ENCODE measurements at regions not wholly inside any gene's neighbourhood (a gene's known extent, or its start where the extent isn't known, plus 50 kb on each side); places are given as distances from the start of the nearest gene placed in this dataset.
"Not testable (repeated sequence)": the region's sequence is repeated elsewhere in the genome, so short reads cannot be mapped to it uniquely, and the experiment has no call there.

DNA sequence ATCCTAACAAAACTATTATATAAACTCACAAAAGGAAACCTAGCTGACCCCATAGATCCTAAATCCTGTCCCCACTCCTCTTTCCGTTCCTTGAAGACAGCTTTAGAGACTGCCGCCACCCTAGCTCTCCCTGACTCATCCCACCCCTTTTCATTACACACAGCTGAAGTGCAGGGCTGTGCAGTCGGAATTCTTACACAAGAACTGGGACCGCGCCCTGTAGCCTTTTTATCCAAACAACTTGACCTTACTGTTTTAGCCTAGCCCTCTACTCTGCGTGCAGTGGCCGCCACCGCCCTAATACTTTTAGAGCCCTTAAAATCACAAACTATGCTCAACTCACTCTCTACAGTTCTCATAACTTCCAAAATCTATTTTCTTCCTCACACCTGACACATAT is 264.0 kb downstream of the SMARCA2 start:
- not testable (repeated sequence) for H3K36me3 ChIP-seq (ENCODE audit: insufficient read depth, low read length); H3K9me3 ChIP-seq (ENCODE audit: insufficient read depth, low read depth, low read length); H3K4me1 ChIP-seq (ENCODE audit: insufficient read depth, low read length, poor library complexity, severe bottlenecking); H2AFZ ChIP-seq (ENCODE audit: low read length); H3K27me3 ChIP-seq (ENCODE audit: insufficient read depth, low read length, poor library complexity, severe bottlenecking); H4K20me1 ChIP-seq (ENCODE audit: insufficient read depth, low read length, poor library complexity, severe bottlenecking); H3K79me2 ChIP-seq (ENCODE audit: insufficient read depth, low read length); H3K4me3 ChIP-seq (ENCODE audit: low read length, poor library complexity, severe bottlenecking); H3K9ac ChIP-seq (ENCODE audit: low read depth, low read length, poor library complexity, severe bottlenecking); H3K9me2 ChIP-seq (replicated peaks; ENCODE audit: low read depth, low read length); H3K4me2 ChIP-seq (ENCODE audit: low read depth, low read length, poor library complexity, severe bottlenecking); H3F3A ChIP-seq (ENCODE audit: low read depth)

DNA sequence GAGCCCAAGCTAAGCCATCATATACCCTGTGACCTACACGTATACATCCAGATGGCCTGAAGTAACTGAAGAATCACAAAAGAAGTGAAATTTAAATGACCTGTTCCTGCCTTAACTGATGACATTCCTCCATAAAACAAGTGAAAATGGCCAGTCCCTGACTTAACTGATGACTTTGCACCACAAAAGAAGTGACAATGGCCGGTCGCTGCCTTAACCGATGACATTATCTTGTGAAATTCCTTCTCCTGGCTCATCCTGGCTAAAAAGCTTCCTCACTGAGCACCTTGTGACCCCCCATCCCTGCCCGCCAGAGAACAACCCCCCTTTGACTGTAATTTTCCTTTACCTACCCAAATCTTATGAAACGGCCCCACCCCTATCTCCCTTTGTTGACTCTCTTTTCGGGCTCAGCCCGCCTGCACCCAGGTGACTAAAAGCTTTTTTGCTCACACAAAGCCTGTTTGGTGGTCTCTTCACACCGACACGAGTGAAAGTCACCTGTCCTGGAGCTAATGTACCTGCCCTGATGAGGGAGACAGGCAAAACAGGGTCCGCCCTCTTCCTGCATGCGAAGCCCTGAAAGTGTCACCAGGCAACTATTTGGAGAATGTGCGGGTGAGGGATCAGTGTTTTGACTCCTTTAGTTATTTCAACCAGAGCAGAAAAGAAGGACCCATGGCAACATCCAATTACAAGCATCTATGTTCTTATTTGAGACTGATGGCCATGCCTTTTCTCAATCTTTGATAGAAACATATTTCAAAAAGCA is 266.1 kb downstream of the SMARCA2 start:
- Histone ChIP-seq H3K4me1 (ENCODE audit: insufficient read depth, low read length, poor library complexity, severe bottlenecking) (no peaks in the 10 kb centered on the region), H3K9me2 (replicated peaks; ENCODE audit: low read depth, low read length) (no peaks in the 10 kb centered on the region), H3K9ac (ENCODE audit: low read depth, low read length, poor library complexity, severe bottlenecking) (no peak overlapping the region), H3K9me3 (ENCODE audit: insufficient read depth, low read depth, low read length) (no peaks in the 10 kb centered on the region), H3F3A (ENCODE audit: low read depth) (no peaks in the 10 kb centered on the region), H3K27me3 (ENCODE audit: insufficient read depth, low read length, poor library complexity, severe bottlenecking) (no peaks in the 10 kb centered on the region), H3K79me2 (ENCODE audit: insufficient read depth, low read length) (no peaks in the 10 kb centered on the region), H3K4me2 (ENCODE audit: low read depth, low read length, poor library complexity, severe bottlenecking) (no peak overlapping the region), H3K4me3 (ENCODE audit: low read length, poor library complexity, severe bottlenecking) (no peak overlapping the region), H4K20me1 (ENCODE audit: insufficient read depth, low read length, poor library complexity, severe bottlenecking) (no peaks in the 10 kb centered on the region), H3K36me3 (ENCODE audit: insufficient read depth, low read length) (no peaks in the 10 kb centered on the region), H2AFZ (ENCODE audit: low read length) (no peak overlapping the region)
- TF ChIP-seq, protein P1, sequence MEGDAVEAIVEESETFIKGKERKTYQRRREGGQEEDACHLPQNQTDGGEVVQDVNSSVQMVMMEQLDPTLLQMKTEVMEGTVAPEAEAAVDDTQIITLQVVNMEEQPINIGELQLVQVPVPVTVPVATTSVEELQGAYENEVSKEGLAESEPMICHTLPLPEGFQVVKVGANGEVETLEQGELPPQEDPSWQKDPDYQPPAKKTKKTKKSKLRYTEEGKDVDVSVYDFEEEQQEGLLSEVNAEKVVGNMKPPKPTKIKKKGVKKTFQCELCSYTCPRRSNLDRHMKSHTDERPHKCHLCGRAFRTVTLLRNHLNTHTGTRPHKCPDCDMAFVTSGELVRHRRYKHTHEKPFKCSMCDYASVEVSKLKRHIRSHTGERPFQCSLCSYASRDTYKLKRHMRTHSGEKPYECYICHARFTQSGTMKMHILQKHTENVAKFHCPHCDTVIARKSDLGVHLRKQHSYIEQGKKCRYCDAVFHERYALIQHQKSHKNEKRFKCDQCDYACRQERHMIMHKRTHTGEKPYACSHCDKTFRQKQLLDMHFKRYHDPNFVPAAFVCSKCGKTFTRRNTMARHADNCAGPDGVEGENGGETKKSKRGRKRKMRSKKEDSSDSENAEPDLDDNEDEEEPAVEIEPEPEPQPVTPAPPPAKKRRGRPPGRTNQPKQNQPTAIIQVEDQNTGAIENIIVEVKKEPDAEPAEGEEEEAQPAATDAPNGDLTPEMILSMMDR (conservative IDR thresholded peaks at IDR 0.05; ENCODE audit: low read length): no peak
- no peak for TF ChIP-seq EZH2phosphoT487 (IDR thresholded peaks at IDR 0.05; ENCODE audit: borderline replicate concordance)

- H3K36me3 ChIP-seq (ENCODE audit: insufficient read depth, low read length): no peaks in the 10 kb centered on the region
- no peak overlapping the region for H3K9ac ChIP-seq (ENCODE audit: low read depth, low read length, poor library complexity, severe bottlenecking)
- no peak overlapping the region for H3K4me3 ChIP-seq (ENCODE audit: low read length, poor library complexity, severe bottlenecking)
- no peaks in the 10 kb centered on the region for H3K9me3 ChIP-seq (ENCODE audit: insufficient read depth, low read depth, low read length)
- no peaks in the 10 kb centered on the region for H4K20me1 ChIP-seq (ENCODE audit: insufficient read depth, low read length, poor library complexity, severe bottlenecking)
- no peaks in the 10 kb centered on the region for H3K4me1 ChIP-seq (ENCODE audit: insufficient read depth, low read length, poor library complexity, severe bottlenecking)
- H3K9me2 ChIP-seq (replicated peaks; ENCODE audit: low read depth, low read length): no peaks in the 10 kb centered on the region
- no peak for TF ChIP-seq EZH2phosphoT487 (IDR thresholded peaks at IDR 0.05; ENCODE audit: borderline replicate concordance)
- TF ChIP-seq, protein P1 (conservative IDR thresholded peaks at IDR 0.05; ENCODE audit: low read length): no peak
- no peak overlapping the region for H3K4me2 ChIP-seq (ENCODE audit: low read depth, low read length, poor library complexity, severe bottlenecking)
- H3F3A ChIP-seq (ENCODE audit: low read depth): no peaks in the 10 kb centered on the region
- H2AFZ ChIP-seq (ENCODE audit: low read length): no peak overlapping the region
- H3K79me2 ChIP-seq (ENCODE audit: insufficient read depth, low read length): no peaks in the 10 kb centered on the region
- H3K27me3 ChIP-seq (ENCODE audit: insufficient read depth, low read length, poor library complexity, severe bottlenecking): no peaks in the 10 kb centered on the region
Measured at GRCh38 chr9:2281803-2282185, 266.6 kb downstream of the SMARCA2 start.

DNA sequence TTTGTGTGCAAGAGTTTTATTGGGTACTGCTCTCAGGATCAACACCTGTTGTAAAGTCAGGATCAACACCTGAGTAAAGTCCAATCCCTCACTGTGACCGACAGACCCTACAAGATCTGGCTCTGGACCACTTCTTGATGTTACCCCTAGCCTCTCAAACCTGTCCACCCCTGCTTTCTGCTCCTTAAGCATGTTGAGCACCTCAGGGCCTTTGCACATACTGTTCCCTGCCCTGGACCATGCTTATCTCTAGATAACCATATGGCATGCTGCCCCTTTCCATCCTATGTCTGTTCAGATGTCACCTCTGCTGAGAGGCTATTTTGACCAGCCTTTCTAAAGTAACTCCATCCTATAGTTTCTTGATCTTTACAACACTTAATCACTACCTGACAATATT is 269.6 kb downstream of the SMARCA2 start:
- no peaks in the 10 kb centered on the region for H3K36me3 ChIP-seq (ENCODE audit: insufficient read depth, low read length)
- H3K4me1 ChIP-seq (ENCODE audit: insufficient read depth, low read length, poor library complexity, severe bottlenecking): no peaks in the 10 kb centered on the region
- H4K20me1 ChIP-seq (ENCODE audit: insufficient read depth, low read length, poor library complexity, severe bottlenecking): no peaks in the 10 kb centered on the region
- no peaks in the 10 kb centered on the region for H3K79me2 ChIP-seq (ENCODE audit: insufficient read depth, low read length)
- H3F3A ChIP-seq (ENCODE audit: low read depth): no peaks in the 10 kb centered on the region
- no peaks in the 10 kb centered on the region for H3K9me2 ChIP-seq (replicated peaks; ENCODE audit: low read depth, low read length)
- H3K9ac ChIP-seq (ENCODE audit: low read depth, low read length, poor library complexity, severe bottlenecking): no peak overlapping the region
- no peaks in the 10 kb centered on the region for H3K9me3 ChIP-seq (ENCODE audit: insufficient read depth, low read depth, low read length)
- no peak overlapping the region for H3K4me3 ChIP-seq (ENCODE audit: low read length, poor library complexity, severe bottlenecking)
- TF ChIP-seq, protein P1 (conservative IDR thresholded peaks at IDR 0.05; ENCODE audit: low read length): no peak
- no peak for TF ChIP-seq EZH2phosphoT487 (IDR thresholded peaks at IDR 0.05; ENCODE audit: borderline replicate concordance)
- H2AFZ ChIP-seq (ENCODE audit: low read length): no peak overlapping the region
- H3K27me3 ChIP-seq (ENCODE audit: insufficient read depth, low read length, poor library complexity, severe bottlenecking): no peaks in the 10 kb centered on the region
- no peak overlapping the region for H3K4me2 ChIP-seq (ENCODE audit: low read depth, low read length, poor library complexity, severe bottlenecking)

Data from Loucy (cell line).